Mesenchymal stem cell (in vitro differentiated cells and primary cell): ENCODE measurements at regions not wholly inside any gene's neighbourhood (a gene's known extent, or its start where the extent isn't known, plus 50 kb on each side); places are given as distances from the start of the nearest gene placed in this dataset.

ENCODE experiments used
- DNase-seq: peaks from one replicate; pipeline ENCODE4 v3.0.0-alpha.2; 2013
- H2AFZ ChIP-seq: one replicate; pipeline ENCODE4 v1.6.1; 2013; ENCODE audit warnings: low read depth, mild to moderate bottlenecking, control low read depth, inconsistent platforms, low read length, moderate library complexity
- H2AK5ac ChIP-seq: 2 replicates; pipeline ENCODE4 v1.6.1; 2013; ENCODE audit warnings: low read length, moderate library complexity, mild to moderate bottlenecking, inconsistent platforms; ENCODE audit not compliant: severe bottlenecking
- H2BK120ac ChIP-seq: one replicate; pipeline ENCODE4 v1.6.1; 2013; ENCODE audit warnings: low read depth, mild to moderate bottlenecking, inconsistent platforms, low read length, moderate library complexity
- H2BK12ac ChIP-seq, 2 experiments: one replicate each; pipeline ENCODE4 v1.6.1; 2013; ENCODE audit warnings: inconsistent platforms in 2 of 2, low read length in 2 of 2, mild to moderate bottlenecking in 2 of 2, moderate library complexity in 2 of 2, control low read depth in 1 of 2
- H2BK15ac ChIP-seq: one replicate; pipeline ENCODE4 v1.6.1; 2013; ENCODE audit warnings: mild to moderate bottlenecking, low read depth, inconsistent platforms; ENCODE audit not compliant: poor library complexity, severe bottlenecking
- H2BK5ac ChIP-seq: 2 replicates; pipeline ENCODE4 v1.6.1; 2013; ENCODE audit warnings: low read depth, mild to moderate bottlenecking, low read length, control low read depth, inconsistent platforms; ENCODE audit not compliant: poor library complexity, severe bottlenecking
- H3K14ac ChIP-seq, 2 experiments: one replicate each; pipeline ENCODE4 v1.6.1; 2013; ENCODE audit warnings: inconsistent platforms in 2 of 2, low read length in 2 of 2, control low read depth in 1 of 2, mild to moderate bottlenecking in 1 of 2, moderate library complexity in 1 of 2
- H3K18ac ChIP-seq, 2 experiments: one replicate each; pipeline ENCODE4 v1.6.1; 2013; ENCODE audit warnings: inconsistent platforms in 2 of 2, low read length in 2 of 2, control low read depth in 1 of 2, low read depth in 1 of 2, mild to moderate bottlenecking in 1 of 2
- H3K23ac ChIP-seq, 2 experiments: one replicate each; pipeline ENCODE4 v1.6.1; 2013; ENCODE audit warnings: inconsistent platforms in 2 of 2, low read length in 2 of 2, mild to moderate bottlenecking in 2 of 2, moderate library complexity in 2 of 2, control low read depth in 1 of 2
- H3K27ac ChIP-seq: 2 replicates; pipeline ENCODE4 v1.5.1; 2013; ENCODE audit warnings: mild to moderate bottlenecking, moderate library complexity, low read length, control low read depth, inconsistent platforms; ENCODE audit not compliant: poor library complexity, severe bottlenecking
- H3K27me3 ChIP-seq, 2 experiments: 2 replicates each; pipeline versions ENCODE4 v1.6.1 to v1.7.0; 2013; ENCODE audit warnings: low read length in 2 of 2, mild to moderate bottlenecking in 2 of 2, moderate library complexity in 2 of 2, control low read depth in 1 of 2, inconsistent platforms in 1 of 2; ENCODE audit not compliant: control insufficient read depth in 1 of 2, insufficient read depth in 1 of 2
- H3K36me3 ChIP-seq, 2 experiments: 2 replicates each; pipeline versions ENCODE4 v1.6.1 to v1.7.0; 2013; ENCODE audit warnings: low read length in 2 of 2, control low read depth in 1 of 2, inconsistent platforms in 1 of 2, low read depth in 1 of 2, mild to moderate bottlenecking in 1 of 2; ENCODE audit not compliant: insufficient read depth in 2 of 2, control insufficient read depth in 1 of 2
- H3K4ac ChIP-seq, 2 experiments: one replicate each; pipeline ENCODE4 v1.6.1; 2013; ENCODE audit warnings: inconsistent platforms in 2 of 2, low read length in 2 of 2, mild to moderate bottlenecking in 2 of 2, moderate library complexity in 2 of 2, control low read depth in 1 of 2, low read depth in 1 of 2
- H3K4me1 ChIP-seq: 2 replicates; pipeline ENCODE4 v1.6.1; 2013; ENCODE audit warnings: low read depth, low read length, control low read depth; ENCODE audit not compliant: control insufficient read depth, insufficient read depth
- H3K4me2 ChIP-seq: 2 replicates; pipeline ENCODE4 v1.6.1; 2013; ENCODE audit warnings: low read length, mild to moderate bottlenecking, inconsistent platforms; ENCODE audit not compliant: poor library complexity, severe bottlenecking
- H3K4me3 ChIP-seq, 2 experiments: 2 replicates each; pipeline versions ENCODE4 v1.5.1 to v1.7.0; 2013; ENCODE audit warnings: low read length in 2 of 2, mild to moderate bottlenecking in 2 of 2, control low read depth in 1 of 2, low read depth in 1 of 2; ENCODE audit not compliant: insufficient read depth in 1 of 2
- H3K79me1 ChIP-seq: replicated peaks from 2 replicates; pipeline ENCODE4 v1.6.1; 2013; ENCODE audit warnings: mild to moderate bottlenecking, control low read depth, low read length, inconsistent platforms; ENCODE audit not compliant: poor library complexity, severe bottlenecking
- H3K9ac ChIP-seq: 2 replicates; pipeline ENCODE4 v1.7.0; 2013; ENCODE audit warnings: mild to moderate bottlenecking, low read length, moderate library complexity
- H3K9me3 ChIP-seq: 2 replicates; pipeline ENCODE4 v1.7.0; 2013; ENCODE audit warnings: mild to moderate bottlenecking, low read length; ENCODE audit not compliant: control insufficient read depth
- H4K8ac ChIP-seq: one replicate; pipeline ENCODE4 v1.6.1; 2013; ENCODE audit warnings: inconsistent platforms, mild to moderate bottlenecking, low read length, moderate library complexity
- H4K91ac ChIP-seq: one replicate; pipeline ENCODE4 v1.6.1; 2013; ENCODE audit warnings: mild to moderate bottlenecking, low read length, inconsistent platforms
- WGBS: methylation state at CpG from one replicate; pipeline ENCODE4 v1.1.7; 2013; ENCODE audit warnings: mixed read lengths; 5-methylcytosine and 5-hydroxymethylcytosine counted together

DNA sequence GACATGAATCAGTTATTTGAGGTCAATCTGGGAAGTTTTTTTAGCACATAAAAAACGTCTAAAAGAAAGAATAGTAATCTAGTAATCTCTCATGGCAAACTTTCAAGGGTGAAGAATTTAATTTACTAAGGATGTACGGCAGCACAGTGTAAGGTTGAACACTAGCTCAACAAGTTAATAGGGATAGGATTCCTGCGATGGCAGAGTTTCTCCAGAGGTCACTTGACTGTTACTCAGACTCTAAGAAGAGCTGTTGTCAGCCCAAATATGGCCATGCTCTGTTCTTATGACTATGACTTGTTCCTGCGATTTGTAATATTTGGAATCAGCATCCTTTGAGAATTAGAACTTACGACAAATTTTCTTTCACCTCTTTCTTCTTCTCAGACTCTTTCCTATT, 553.3 kb upstream of the TNP1 start:
- no peaks in the 10 kb centered on the region for H3K4me1 ChIP-seq
- H2BK12ac ChIP-seq = no peak overlapping the region
- H3K14ac ChIP-seq = no peak overlapping the region
- no peak overlapping the region for H2BK15ac ChIP-seq
- no peak overlapping the region for H4K91ac ChIP-seq
- H3K27ac ChIP-seq = no peak overlapping the region
- H3K18ac ChIP-seq = no peak overlapping the region
- H3K4me3 ChIP-seq = peak overlapping the region in 1 of 2 experiments; percentile 7
- H3K36me3 ChIP-seq = no peaks in the 10 kb centered on the region
- WGBS = 74% methylated on average over 5 of the region's 5 CpGs
- no peak overlapping the region for H2AFZ ChIP-seq
- H2BK5ac ChIP-seq = no peak overlapping the region
- no peak overlapping the region for H4K8ac ChIP-seq
- no peaks in the 10 kb centered on the region for H3K79me1 ChIP-seq
- no peak overlapping the region for H3K4ac ChIP-seq
- no peak overlapping the region for H2AK5ac ChIP-seq
- no peak overlapping the region for H3K4me2 ChIP-seq
- H3K23ac ChIP-seq = no peak overlapping the region
- no peak overlapping the region for H2BK120ac ChIP-seq
- no peaks in the 10 kb centered on the region for H3K9me3 ChIP-seq
- peak overlapping the region; percentile 88 for H3K9ac ChIP-seq
- peak; percentile 69 for DNase-seq
- H3K27me3 ChIP-seq = no peaks in the 10 kb centered on the region

DNA sequence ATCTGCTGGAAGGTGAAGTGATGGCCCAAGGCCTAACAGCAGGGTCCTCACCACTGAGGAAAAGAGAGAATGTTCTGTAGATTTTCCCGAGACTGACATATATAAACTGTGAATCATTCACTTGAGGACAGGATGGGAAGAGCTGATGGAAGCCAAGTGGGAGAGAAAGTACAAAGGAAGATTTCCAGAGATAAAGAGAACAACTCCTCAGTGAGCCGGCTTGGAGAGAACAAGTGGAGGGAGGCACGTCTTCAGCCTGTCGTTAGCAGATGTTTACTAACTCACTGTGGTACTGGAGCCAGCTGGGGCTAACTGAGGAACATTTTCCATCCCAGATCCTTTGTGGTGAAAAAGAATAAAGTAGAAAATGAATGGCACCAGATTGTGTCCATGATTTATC, 552.9 kb upstream of the TNP1 start:
- H2BK5ac ChIP-seq = no peak overlapping the region
- H2AK5ac ChIP-seq = no peak overlapping the region
- no peaks in the 10 kb centered on the region for H3K9me3 ChIP-seq
- H3K36me3 ChIP-seq = no peaks in the 10 kb centered on the region
- no peaks in the 10 kb centered on the region for H3K27me3 ChIP-seq
- peak overlapping the region in 1 of 2 experiments; percentile 30 for H3K18ac ChIP-seq
- no peak overlapping the region for H4K91ac ChIP-seq
- no peak overlapping the region for H4K8ac ChIP-seq
- H2BK15ac ChIP-seq = no peak overlapping the region
- no peak overlapping the region for H3K27ac ChIP-seq
- H3K4me2 ChIP-seq = no peak overlapping the region
- no peak overlapping the region for H2BK120ac ChIP-seq
- no peak overlapping the region for H3K4ac ChIP-seq
- no peaks in the 10 kb centered on the region for H3K79me1 ChIP-seq
- DNase-seq = peak; percentile 73
- H3K14ac ChIP-seq = no peak overlapping the region
- no peak overlapping the region for H3K23ac ChIP-seq
- H3K4me1 ChIP-seq = no peaks in the 10 kb centered on the region
- WGBS = 10% methylated on average over 4 of the region's 4 CpGs
- H3K9ac ChIP-seq = peak overlapping the region; percentile 88
- H2BK12ac ChIP-seq = no peak overlapping the region
- no peak overlapping the region for H2AFZ ChIP-seq
- peak overlapping the region in 1 of 2 experiments; percentile 7 for H3K4me3 ChIP-seq

DNA sequence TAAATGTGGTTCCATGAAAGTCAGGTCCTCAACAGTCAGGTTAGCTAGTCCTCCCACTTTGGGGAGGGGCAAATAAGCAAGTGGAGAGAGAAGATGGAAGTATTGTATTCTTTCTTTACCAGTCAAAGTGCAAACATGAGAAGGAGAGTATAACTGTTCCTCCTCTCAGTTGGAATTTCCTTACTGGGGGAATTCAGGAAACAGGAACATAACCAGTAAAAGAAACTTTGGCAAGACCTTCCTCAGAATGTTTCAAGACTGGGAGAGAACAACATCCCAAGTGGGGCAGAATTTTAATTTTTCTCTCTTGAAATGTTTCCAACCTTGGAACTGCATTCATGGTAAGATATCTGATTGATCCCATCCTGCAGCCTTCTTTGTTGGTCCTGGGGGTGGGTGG, 552.4 kb upstream of the TNP1 start:
- no peaks in the 10 kb centered on the region for H3K36me3 ChIP-seq
- H3K23ac ChIP-seq = no peak overlapping the region
- no peaks in the 10 kb centered on the region for H3K27me3 ChIP-seq
- no peak overlapping the region for H3K4me3 ChIP-seq
- H3K18ac ChIP-seq = peak overlapping the region in 1 of 2 experiments; percentile 30
- no peak overlapping the region for H3K4me2 ChIP-seq
- H2BK120ac ChIP-seq = no peak overlapping the region
- no peak overlapping the region for H2BK5ac ChIP-seq
- no peak overlapping the region for H3K14ac ChIP-seq
- DNase-seq = no peak
- no peak overlapping the region for H4K8ac ChIP-seq
- H3K9ac ChIP-seq = peak overlapping the region; percentile 88
- H2AFZ ChIP-seq = no peak overlapping the region
- H2BK15ac ChIP-seq = no peak overlapping the region
- no peak overlapping the region for H4K91ac ChIP-seq
- H3K27ac ChIP-seq = no peak overlapping the region
- no peaks in the 10 kb centered on the region for H3K79me1 ChIP-seq
- no peaks in the 10 kb centered on the region for H3K9me3 ChIP-seq
- no peaks in the 10 kb centered on the region for H3K4me1 ChIP-seq
- H3K4ac ChIP-seq = no peak overlapping the region
- no peak overlapping the region for H2AK5ac ChIP-seq
- H2BK12ac ChIP-seq = no peak overlapping the region

DNA sequence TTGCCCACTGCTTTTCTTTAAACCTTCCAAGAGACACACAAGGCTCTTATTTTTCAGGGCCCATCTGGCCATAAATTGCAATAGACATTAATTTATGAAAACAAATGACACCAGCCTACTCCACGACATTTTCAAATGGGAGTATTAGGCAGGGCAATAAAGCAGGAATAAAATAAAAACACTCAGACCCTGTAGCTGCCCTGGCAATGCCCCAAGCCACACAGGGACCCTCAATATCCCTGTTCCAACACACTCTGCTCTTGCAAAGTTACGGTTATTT, 550.8 kb upstream of the TNP1 start:
- H3K14ac ChIP-seq = no peak overlapping the region
- no peak overlapping the region for H4K8ac ChIP-seq
- H2BK120ac ChIP-seq = no peak overlapping the region
- 85% methylated on average over 2 of the region's 2 CpGs for WGBS
- no peak overlapping the region for H2AFZ ChIP-seq
- H3K9me3 ChIP-seq = no peaks in the 10 kb centered on the region
- peak overlapping the region in 1 of 2 experiments; percentile 57 for H3K18ac ChIP-seq
- no peaks in the 10 kb centered on the region for H3K4me1 ChIP-seq
- no peak overlapping the region for H2BK5ac ChIP-seq
- no peak overlapping the region for H2BK12ac ChIP-seq
- H3K79me1 ChIP-seq = no peaks in the 10 kb centered on the region
- H3K27ac ChIP-seq = no peak overlapping the region
- H3K4me2 ChIP-seq = no peak overlapping the region
- H2BK15ac ChIP-seq = no peak overlapping the region
- no peak overlapping the region for H3K4me3 ChIP-seq
- no peak overlapping the region for H3K4ac ChIP-seq
- no peak overlapping the region for H4K91ac ChIP-seq
- H2AK5ac ChIP-seq = no peak overlapping the region
- H3K23ac ChIP-seq = no peak overlapping the region
- peak overlapping the region; percentile 88 for H3K9ac ChIP-seq
- DNase-seq = no peak
- H3K27me3 ChIP-seq = no peaks in the 10 kb centered on the region
- no peaks in the 10 kb centered on the region for H3K36me3 ChIP-seq
